Breast epithelium (tissue), 3 donors: ENCODE measurements at regions not wholly inside any gene's neighbourhood (a gene's known extent, or its start where the extent isn't known, plus 50 kb on each side); places are given as distances from the start of the nearest gene placed in this dataset.

ENCODE experiments used
- CTCF ChIP-seq, 3 donors: fragments of 450-650 bp; IDR thresholded peaks; one replicate each; pipeline ENCODE4 v1.5.1; 2016 to 2017; ENCODE audit warnings: antibody characterized with exemption in 3 of 3, mild to moderate bottlenecking in 3 of 3, moderate library complexity in 3 of 3
- POLR2A ChIP-seq: fragments of 450-650 bp; IDR thresholded peaks from one replicate; pipeline ENCODE4 v1.6.1; 2016; ENCODE audit warnings: antibody characterized with exemption, mild to moderate bottlenecking, moderate library complexity
- POLR2AphosphoS5 ChIP-seq, 3 donors: sonication (generic); formaldehyde crosslinking; IDR thresholded peaks; one replicate each; pipeline ENCODE4 v1.6.1; 2017; ENCODE audit warnings: antibody characterized with exemption in 3 of 3

DNA sequence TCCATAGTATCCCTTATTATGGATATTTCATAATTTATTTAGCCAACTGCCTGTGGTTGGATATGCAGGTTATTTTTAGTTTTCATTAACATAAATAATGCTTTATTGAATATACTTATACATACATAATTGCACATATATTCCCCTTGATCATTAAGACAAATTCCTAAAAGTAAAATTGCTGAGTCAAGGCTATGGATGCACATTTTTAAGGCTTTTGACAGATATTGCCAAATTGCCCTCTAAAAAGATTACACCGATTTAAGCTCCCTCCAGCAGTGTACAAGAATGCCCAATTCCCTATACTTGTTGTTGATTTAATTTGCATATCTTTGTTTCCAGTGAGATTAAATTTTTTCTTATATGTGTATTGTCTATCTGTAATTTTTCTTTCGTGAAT lies 176.7 kb downstream of the C1orf94 start:
- TF ChIP-seq POLR2A: no peak
- TF ChIP-seq CTCF (IDR thresholded peaks at IDR 0.05): no peak
- TF ChIP-seq POLR2AphosphoS5 (IDR thresholded peaks at IDR 0.05): no peak
